NCI-H1694 (cell line): ENCODE measurements at regions not wholly inside any gene's neighbourhood (a gene's known extent, or its start where the extent isn't known, plus 50 kb on each side); places are given as distances from the start of the nearest gene placed in this dataset.
"Not testable (repeated sequence)": the region's sequence is repeated elsewhere in the genome, so short reads cannot be mapped to it uniquely, and the experiment has no call there.

Source experiments
- DNase-seq: peaks from one replicate; lab custom pipeline; 2025; lab: John Stamatoyannopoulos, UW

DNA sequence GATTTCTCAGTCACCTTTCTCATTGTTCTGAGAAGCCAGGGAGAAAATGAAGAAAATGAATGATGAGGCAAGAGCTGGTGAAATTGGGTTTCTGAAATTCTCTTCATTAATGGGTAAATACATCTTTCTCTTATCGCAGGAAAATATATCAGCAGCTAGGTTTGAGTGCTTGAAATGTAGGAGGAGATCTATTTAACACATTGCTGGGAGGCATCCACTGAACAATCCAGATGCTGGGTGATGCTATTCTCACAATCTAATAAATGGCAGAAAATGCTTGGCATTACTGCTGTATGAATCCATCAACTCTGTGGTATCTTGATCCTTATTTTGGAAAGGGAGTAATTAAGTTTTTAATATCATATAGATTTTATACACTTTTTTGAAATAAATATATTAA lies 199.6 kb upstream of the LRP1B start:
- no peak for DNase-seq

DNA sequence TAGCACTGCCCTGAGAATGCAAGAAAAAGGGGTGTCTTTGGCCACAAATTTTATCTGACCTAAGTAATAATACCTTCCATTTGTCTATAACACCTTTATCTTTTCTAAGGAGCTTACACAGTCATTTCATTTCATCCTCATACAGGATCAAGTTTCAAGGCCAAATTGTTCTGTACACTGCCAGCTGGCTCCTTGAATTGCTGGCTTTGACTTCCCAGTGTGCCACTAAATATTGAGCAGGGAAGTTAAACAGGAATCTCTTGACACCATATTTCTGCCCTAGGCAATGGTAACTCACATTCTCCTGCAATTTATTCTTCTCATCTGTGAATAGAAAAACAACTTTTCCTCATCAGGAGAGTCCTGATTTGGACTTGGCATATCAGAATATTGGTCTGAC lies 195.1 kb upstream of the LRP1B start:
- DNase-seq = no peak

DNA sequence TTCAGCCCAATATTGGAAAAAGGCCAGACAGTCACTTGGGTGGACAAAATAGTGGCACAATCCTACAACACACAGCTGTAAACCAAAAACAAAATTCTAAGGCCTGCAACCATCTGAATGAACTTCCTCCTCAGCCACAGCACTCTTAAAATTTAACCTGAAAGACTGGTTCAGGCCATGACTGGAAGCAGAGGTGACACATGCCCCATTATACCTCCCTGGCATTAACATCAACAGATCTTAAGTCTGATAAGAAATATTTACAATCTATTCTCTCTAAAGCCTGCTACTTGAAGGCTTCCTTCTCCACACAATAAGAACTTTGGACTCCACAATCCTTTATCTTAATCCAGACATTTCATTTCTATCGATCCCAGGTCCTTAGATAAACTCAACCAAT lies 192.4 kb upstream of the LRP1B start:
- no peak for DNase-seq

DNA sequence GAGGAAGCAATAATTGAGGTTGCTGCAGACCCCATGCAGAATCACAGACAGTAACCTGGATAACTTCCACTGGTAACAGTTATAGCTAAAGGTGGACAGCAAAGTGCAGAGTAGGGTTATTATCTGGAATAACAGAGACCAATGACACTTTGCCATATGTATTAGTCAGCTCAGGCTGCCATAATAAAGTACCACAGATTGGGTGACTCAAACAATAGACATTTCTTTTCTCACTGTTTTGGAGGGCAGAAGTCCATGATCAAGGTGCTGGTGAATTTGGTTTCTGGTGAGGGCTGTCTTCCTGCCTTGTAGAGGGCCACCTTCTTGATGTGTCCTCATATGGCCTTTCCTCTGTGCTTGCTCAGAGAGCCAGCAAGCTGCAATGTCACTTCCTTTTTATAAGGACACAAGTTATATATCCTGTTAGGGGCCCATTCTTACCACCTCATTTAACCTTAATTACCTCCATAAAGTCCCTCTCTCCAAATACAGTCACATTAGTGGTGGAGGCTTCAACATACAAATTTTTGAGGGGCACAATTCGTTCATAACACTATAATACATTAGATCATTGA lies 191.0 kb upstream of the LRP1B start:
- no peak for DNase-seq

DNA sequence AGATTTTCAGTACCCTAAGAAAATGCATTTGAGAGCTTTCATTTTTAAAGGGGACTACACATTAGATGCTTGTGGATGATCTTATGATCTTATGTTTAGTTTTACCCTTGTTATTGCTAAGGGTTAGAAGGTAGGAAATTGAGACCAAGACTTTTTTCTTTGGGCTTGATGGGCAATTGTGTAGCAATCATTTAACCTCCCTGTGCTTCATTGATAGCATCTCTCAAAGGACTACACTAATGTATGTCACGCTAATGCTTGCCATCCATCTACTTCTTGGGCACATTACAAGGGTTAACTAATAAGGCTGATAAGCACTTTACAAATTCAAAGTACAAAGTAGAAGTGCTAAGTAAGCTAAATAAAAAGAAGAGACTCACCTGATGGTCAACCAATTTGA lies 189.3 kb upstream of the LRP1B start:
- no peak for DNase-seq

DNA sequence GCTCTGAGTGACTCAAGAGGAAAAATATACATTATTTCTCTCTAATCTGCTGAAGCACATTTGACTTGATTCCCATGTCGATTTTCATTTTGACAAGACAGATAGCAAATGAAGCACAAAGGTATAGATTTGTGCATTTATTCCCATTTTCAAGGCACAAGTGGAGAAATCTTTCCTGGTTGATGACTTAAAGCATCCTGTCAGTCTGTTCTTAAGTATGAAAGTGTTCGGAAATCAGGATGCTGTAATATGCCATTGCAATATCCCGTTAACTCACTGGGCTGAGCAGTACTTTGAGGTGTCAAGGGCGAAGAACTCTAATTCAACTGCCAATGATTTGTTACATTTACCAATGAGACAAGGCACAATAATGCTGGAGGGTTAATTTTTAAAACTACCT lies 185.2 kb upstream of the LRP1B start:
- DNase-seq = no peak

DNA sequence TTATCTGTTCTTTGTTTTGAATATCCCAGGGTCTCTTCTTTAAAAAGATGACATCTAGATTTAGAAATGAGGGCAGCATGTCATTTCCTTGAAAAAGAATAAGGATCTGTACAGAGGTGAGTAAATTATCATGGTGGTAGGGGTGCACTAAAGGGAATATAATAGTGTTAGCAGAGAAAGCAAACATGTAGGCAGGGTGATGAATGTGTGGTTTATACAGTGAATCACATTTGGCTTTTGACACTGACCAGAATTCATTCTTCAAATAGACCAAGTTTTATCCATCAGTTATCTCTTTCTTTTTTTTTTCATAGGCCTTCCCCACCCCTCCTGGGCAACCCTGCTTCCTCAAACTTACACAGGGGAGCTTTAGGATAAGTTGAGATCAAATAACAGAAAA lies 184.5 kb upstream of the LRP1B start:
- no peak for DNase-seq

DNA sequence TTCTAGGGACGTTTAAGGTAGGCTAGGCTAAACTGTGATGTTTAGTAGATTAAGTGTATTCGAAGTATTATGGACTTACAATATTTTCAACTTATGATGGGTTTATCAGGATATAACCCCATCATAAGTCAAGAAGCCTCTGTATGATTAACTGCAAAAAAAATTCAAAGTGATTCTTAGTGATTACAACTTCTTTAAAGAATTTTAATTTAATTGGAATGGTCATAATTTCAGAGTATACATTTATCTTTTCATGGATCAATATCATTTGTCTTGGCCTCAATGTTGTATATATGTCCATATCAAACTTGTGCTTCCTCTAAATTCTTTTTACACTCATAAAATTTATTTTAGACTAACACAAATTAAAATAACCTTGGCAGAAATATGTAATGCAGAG lies 183.3 kb upstream of the LRP1B start:
- no peak for DNase-seq

DNA sequence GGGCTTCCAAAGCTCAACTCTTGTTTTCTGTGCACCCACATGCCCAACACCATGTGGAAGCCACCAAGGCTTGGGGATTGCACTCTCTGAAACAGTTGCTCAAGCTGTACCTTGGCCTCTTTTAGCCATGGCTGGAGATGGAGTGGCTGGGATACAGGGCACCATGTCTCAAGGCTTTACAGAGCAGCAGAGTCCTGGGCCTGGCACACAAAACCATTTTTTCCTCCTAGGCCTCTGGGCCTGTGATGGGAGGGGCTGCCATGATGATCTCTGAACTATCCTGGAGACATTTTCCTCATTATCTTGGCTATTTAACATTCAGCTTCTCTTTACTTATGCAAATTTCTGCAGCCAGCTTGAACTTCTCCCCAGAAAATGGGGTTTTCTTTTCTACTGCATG lies 179.7 kb upstream of the LRP1B start:
- no peak for DNase-seq

DNA sequence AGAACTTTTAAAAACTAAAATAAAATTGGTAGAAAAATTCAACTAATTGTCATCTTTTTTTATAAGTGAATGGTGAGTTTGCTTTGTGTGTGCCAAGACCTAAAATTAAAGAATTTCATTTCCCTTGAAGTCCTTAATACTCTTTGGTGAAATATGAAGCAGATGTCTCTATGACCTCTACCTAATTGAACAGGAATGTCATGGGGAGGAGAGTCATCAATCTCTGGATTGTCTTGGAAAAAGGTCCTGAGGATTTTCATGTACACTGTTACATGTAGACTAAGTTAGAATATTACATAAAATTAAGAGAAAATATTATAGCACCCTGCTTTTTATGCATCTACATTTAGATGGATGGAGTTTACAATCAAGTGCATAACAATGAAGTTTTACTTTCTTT lies 177.9 kb upstream of the LRP1B start:
- no peak for DNase-seq

DNA sequence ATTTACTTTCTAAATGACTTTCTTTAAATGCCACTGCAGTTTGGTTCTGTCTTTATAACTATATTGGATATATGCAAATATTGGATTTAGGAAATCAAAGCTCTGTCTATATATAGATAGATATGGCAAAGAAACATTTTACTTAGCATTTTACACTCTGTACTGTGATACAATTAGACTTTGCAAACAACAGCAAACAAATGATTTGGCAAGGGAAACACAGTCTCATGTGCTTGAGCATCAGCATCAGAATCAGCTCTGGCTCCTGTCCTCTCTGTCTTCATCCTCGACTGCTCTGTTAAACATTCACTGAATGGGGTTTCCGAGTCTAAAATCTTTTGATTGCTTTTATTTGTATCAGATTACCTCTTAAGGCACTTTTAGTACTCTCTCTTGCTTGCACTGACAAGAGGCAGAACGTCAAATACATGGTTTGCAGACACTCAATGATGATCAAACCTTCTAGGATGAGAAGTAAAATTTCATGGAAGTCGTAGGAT lies 176.8 kb upstream of the LRP1B start:
- DNase-seq = no peak

DNA sequence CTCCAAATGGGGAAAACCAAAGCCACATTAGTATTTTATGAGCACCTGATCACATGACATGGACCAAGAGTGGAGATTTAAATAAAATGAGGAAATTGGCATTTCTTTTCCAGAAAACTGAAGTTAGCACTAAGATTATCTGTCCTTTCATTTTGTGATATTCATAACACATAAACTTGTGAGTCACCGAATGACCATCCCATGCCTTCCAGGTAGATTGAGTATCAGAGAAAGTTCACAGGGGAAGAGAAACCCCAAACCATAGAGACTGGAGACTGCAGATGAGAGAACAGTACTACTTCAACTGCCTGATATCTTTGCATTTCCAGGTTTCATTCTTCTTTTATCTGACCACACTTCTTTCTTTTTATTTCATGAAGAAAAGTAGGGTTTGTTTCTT lies 176.3 kb upstream of the LRP1B start:
- DNase-seq = no peak

DNA sequence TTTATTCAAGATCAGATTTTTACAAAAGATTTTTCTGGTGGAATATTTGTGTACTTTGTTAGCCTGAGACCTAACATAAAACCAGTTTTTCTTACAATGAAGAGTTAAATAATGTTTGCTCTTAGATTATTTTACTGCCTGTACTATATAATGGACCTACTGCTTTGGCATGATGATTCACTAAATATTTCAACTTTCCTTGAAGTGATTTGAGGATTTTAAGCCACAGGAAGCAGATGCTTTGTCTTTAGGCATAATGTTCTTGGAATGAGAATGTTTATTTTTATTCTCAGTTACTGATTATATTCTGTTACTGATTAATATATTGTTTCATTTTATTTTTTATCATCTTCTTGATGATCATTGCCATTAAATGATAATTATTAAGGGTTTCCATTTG lies 175.3 kb upstream of the LRP1B start:
- no peak for DNase-seq

DNA sequence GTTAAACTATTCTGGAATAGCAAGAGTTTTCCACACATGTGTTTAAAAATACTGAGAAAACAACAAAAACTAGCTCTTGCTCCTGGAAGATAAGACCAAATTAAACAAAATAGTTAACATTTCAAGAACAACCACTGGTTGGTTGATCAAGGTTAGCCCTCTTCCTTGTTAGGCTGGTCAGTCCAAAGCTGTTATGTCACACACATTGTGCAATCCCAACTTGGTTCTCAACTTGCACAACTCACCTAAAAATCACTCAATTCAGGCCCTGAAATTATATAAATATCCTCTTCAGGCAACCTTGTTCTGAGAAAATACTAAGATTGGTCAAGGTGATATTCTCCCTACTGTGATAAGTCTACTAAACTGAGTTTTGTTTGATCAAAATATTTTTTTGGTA lies 169.7 kb upstream of the LRP1B start:
- DNase-seq = no peak

DNA sequence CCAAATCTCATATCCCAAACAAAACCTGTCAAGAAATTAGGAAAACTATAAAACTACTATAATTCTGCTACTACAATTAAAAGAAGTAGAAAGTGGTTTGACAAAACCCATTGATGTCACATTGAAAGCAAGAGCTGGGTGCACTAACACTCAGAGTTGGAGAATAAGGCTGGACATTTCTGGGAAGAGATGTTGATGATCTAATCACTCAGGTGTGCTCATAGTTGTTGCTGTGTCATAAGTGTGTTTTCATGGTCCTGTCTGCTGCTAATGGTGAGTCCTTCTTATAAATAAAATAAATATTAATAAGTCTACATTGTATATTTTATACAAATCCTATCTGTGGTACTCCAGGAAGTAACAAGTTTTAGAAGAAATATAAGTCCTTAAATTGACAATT lies 168.2 kb upstream of the LRP1B start:
- no peak for DNase-seq

DNA sequence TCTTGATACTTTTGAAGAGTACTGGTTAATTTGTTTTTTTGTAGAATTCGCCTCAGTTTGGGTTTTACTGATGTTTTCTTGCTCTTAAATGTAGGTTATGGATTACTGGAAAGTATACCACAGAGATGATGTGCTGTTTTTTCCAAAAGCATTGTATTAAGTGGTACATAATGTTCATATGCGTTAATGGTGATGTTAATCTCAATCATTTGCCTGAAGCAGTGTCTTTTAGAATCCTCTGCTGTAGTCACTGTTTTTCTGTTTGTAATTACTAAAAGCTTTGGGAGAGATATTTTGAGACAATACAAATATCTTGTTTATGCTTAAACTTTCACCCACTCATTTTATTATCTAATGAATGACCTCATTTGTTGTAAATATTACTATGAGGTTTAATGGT lies 163.4 kb upstream of the LRP1B start:
- no peak for DNase-seq

DNA sequence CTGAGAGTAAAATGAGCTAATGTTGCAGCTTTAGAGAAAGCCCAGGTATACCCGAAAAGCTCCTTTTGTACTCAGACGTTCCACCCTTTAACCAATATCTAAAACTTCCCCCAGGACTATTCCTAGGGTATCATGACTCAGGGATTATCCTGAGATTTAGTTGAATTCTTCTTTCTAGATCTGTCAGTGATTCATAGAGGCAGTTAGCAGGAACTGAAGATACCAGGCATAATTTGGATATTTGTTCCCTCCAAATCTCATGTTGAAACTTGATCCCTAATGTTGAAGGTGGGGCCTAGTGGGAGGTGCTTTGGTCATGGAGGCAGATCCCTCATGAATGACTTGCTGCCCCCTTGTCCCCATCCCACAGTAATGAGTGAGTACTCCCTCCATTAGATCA lies 161.2 kb upstream of the LRP1B start:
- no peak for DNase-seq

DNA sequence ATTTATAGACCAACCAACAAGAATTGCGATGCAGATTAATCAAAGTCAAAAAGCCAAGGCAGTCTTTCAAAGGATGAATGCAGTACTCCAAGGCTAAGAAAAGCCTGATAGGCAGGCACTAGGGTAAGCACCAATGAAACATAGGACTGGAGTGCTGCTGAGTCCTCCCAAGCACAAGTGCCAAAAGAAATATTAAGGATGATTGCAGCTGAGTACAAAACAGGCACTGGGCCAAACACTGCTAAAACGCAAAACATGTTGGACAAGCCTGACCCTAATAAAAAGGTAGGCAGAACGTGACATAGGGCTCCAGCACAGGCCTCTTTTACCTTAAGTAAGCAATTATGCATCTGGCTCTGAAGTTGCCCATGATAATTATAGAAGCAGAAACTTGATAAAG lies 160.1 kb upstream of the LRP1B start:
- DNase-seq = no peak

DNA sequence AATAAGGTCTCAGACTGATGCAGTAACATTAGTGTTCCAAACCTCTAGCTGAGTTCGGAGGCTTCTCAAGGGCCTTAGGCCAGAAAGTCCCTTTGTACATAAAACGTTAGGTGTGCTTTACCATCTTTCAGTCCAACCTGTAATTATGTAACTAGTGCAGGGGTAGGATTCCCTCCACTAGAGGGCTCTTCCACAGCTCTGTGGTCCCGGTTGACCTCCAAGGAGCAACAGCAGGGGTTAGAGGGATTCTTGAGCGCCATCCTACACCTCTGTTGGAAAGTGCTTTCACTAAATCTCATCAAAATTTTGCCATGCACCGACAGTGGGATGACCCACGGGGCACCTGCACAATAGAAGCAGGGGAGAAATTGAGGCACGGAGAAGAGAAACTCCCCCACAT lies 155.8 kb upstream of the LRP1B start:
- no peak for DNase-seq

DNA sequence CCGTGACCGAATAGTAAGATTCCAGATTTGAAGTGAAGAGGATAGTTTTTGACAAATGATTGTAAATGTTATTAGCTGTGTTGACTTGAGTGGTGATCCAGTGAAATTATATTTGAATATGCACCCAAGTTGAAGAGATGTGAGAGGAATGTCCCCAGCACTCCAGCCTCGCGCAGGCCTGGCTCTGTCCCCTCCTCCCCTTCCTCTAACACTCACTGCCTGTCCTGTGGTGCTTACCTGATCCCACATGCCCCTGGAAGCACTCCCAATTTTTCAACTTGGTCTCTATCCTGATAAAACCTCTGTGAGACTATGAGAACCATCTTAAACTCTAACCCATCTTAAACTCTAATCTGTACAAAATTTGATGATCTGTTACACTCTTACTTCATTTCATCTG lies 154.7 kb upstream of the LRP1B start:
- DNase-seq = no peak

DNA sequence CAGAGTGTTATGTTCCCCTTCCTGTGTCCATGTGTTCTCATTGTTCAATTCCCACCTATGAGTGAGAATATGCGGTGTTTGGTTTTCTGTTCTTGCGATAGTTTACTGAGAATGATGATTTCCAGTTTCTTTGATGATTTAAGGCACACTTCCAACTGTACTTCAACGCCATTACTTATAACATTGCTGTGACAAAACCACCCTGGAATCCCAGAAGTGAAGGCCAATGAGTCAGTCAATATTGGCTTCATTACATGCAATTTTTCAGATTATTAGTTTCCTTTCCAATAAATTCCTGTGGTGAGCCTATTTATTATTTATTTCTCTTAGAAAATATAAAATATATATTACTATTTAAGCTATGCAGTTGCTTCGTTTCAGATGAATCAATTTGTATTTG lies 153.5 kb upstream of the LRP1B start:
- DNase-seq = not testable (repeated sequence)

DNA sequence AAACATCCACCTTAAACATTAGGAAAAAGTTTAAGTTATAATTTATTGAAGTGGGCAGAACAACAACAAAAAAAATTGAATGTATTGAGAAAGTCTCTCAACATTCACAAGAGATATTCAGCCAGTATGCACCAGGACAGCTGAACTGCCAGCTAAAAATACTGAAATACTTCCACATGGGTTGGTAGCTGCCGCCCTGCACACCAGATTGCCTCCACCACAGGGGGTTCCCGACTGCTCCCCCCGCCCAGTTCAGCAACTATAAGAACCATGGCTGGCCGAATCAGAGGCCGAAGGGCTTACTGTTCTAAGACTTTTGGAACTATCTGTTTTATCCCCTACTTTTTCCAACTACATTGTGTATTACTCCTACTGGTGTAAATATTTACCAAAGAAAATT lies 150.0 kb upstream of the LRP1B start:
- no peak for DNase-seq

DNA sequence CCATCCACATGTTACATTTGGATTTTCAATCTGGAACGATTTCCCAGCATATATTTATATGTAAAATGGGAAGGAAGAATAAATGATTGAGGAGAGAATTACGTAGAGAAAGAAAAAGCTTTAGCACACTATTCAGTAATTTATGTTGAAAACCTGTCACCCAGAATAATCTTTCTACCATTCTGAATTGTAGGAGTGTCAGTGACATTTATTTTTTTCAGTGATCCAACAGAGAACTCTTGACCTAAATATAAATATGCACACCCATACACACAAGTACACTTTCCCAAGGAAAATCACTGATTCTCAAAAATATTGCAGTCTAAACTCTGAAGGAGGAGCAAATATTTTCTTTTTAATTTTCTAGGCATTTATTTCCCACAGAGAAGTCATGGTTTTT lies 140.2 kb upstream of the LRP1B start:
- no peak for DNase-seq

DNA sequence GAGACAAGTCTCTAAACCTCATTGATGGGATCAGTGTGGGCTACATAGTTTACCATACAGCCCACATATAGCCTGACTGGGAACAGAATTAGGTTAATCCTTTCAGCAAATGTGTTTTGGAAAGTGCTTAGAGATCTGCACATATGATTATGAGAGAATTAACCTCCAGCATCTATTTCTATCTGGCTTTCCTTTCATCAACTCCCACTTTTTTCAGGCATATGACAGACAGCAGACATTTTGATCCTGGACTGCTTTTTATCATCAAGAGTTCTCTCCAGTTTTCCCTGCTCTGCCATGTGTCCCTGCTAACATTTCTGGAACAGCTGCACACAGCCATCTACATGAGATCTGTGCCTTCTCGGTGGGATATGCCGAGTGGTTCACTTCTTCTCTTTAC lies 139.5 kb upstream of the LRP1B start:
- DNase-seq = no peak

DNA sequence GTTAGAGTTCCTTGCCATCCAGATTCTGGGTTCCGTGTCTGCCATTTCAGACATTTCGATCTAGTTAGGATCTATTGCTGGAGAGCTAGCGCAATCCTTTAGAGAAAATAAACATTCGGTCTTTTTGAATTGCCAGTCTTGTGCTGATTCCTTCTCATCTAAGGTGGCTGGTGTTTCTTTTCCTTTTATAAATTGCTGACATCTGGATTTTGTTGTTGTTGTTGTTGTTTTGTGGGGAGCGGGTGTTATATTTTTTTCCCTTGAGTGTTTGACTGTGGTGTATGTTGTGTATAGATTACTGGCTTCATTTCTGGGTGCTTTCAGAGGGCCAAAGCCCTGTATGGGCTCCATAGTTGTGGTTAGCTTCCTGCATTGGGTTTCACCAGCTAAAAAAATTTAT lies 128.5 kb upstream of the LRP1B start:
- DNase-seq = no peak
